Glutamatergic neuron (in vitro differentiated cells): ENCODE measurements at regions not wholly inside any gene's neighbourhood (a gene's known extent, or its start where the extent isn't known, plus 50 kb on each side); places are given as distances from the start of the nearest gene placed in this dataset.

Experiments
- DNase-seq: peaks from one replicate; pipeline ENCODE4 v3.0.0; 2022
- H3K27ac Mint-ChIP-seq: one replicate; pipeline ENCODE4 v1.8.0; 2020; ENCODE audit warnings: mild to moderate bottlenecking, mixed read lengths, inconsistent platforms; ENCODE audit not compliant: unreplicated experiment
- H3K27me3 Mint-ChIP-seq: one replicate; pipeline ENCODE4 v1.8.0; 2020; ENCODE audit warnings: mild to moderate bottlenecking, moderate library complexity, mixed read lengths, inconsistent platforms; ENCODE audit not compliant: unreplicated experiment
- H3K36me3 Mint-ChIP-seq: one replicate; pipeline ENCODE4 v1.8.0; 2020; ENCODE audit warnings: mild to moderate bottlenecking, mixed read lengths, inconsistent platforms; ENCODE audit not compliant: unreplicated experiment
- H3K4me1 Mint-ChIP-seq: one replicate; pipeline ENCODE4 v1.8.0; 2020; ENCODE audit warnings: mild to moderate bottlenecking, low read depth, mixed read lengths, inconsistent platforms; ENCODE audit not compliant: unreplicated experiment
- H3K4me3 Mint-ChIP-seq: one replicate; pipeline ENCODE4 v1.8.0; 2020; ENCODE audit warnings: mild to moderate bottlenecking, mixed read lengths, inconsistent platforms; ENCODE audit not compliant: unreplicated experiment
- H3K9me3 Mint-ChIP-seq: one replicate; pipeline ENCODE4 v1.8.0; 2020; ENCODE audit warnings: mild to moderate bottlenecking, moderate library complexity, mixed read lengths, inconsistent platforms; ENCODE audit not compliant: unreplicated experiment
- CTCF ChIP-seq: fragments of 200-600 bp; sonication (generic); IDR thresholded peaks from one replicate; pipeline ENCODE4 v1.5.0; 2021; ENCODE audit not compliant: partially characterized antibody, unreplicated experiment

GRCh38 chr5:168076561-168076991 is 214.9 kb upstream of the WWC1 start:
- peak; percentile 55 for TF ChIP-seq CTCF
- H3K27me3 Mint-ChIP-seq: peaks cover 6% of the 10 kb centered on the region
- peak; percentile 67 for DNase-seq
- H3K4me1 Mint-ChIP-seq: peaks cover 3% of the 10 kb centered on the region
- H3K27ac Mint-ChIP-seq: no peak overlapping the region
- H3K9me3 Mint-ChIP-seq: peaks cover 4% of the 10 kb centered on the region
- no peaks in the 10 kb centered on the region for H3K36me3 Mint-ChIP-seq
- no peak overlapping the region for H3K4me3 Mint-ChIP-seq

DNA sequence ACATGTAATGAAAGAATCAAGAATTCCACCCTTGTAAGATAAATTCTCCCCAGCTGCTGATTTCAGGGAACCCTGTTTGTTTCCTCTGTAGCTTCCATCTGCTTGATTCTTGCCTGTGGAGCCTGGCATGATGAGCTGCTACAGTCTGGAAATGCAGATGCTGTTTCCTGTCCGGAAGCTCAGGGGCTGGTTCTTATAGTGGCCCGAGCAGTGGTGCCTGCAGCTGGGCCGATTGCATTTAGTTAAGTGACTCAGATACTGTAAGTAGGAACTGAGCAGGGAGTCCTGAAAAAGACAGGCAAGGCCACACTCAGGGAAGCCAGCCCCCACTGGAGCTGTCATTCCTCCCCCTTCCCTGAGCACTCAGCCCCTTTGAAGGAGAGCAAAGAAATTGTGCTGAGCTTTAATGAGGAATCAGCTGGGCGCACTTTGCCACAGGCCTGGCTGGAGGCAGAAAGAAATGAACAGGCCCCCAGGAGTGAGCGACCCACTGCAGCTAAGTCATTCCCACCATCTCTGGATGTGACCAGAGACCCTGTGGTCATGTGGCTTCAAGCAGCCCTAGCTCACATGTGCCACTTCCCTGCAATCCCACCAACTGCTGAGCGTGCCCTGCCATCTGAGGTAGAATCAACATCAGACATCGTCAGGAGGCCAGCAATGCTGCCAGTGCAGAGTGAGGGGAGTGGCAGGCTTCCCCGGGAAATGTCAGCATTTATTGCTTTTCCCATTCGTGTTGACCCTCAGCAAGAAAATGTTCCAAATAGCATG is 206.0 kb upstream of the WWC1 start:
- H3K4me1 Mint-ChIP-seq: peaks cover 5% of the 10 kb centered on the region
- H3K4me3 Mint-ChIP-seq: no peak overlapping the region
- no peak for DNase-seq
- peaks cover 5% of the 10 kb centered on the region for H3K9me3 Mint-ChIP-seq
- TF ChIP-seq CTCF: no peak
- peaks cover 7% of the 10 kb centered on the region for H3K27me3 Mint-ChIP-seq
- H3K36me3 Mint-ChIP-seq: peaks cover 6% of the 10 kb centered on the region
- H3K27ac Mint-ChIP-seq: no peak overlapping the region

GRCh38 chr5:168086104-168086610 is 205.3 kb upstream of the WWC1 start:
- no peak for DNase-seq
- Mint-ChIP-seq H3K9me3 (peaks cover 3% of the 10 kb centered on the region), H3K27me3 (peaks cover 6% of the 10 kb centered on the region), H3K4me1 (peaks cover 5% of the 10 kb centered on the region), H3K36me3 (peaks cover 6% of the 10 kb centered on the region), H3K27ac (no peak overlapping the region), H3K4me3 (no peak overlapping the region)
- TF ChIP-seq CTCF: no peak

GRCh38 chr5:168086746-168087145 is 204.7 kb upstream of the WWC1 start:
- Mint-ChIP-seq H3K9me3 (peaks cover 3% of the 10 kb centered on the region), H3K27me3 (peaks cover 4% of the 10 kb centered on the region), H3K4me3 (no peak overlapping the region), H3K4me1 (peaks cover 5% of the 10 kb centered on the region), H3K27ac (no peak overlapping the region), H3K36me3 (peaks cover 6% of the 10 kb centered on the region)
- no peak for TF ChIP-seq CTCF
- DNase-seq: no peak
